NB4 (cell line): ENCODE measurements at regions not wholly inside any gene's neighbourhood (a gene's known extent, or its start where the extent isn't known, plus 50 kb on each side); places are given as distances from the start of the nearest gene placed in this dataset.
"Not testable (repeated sequence)": the region's sequence is repeated elsewhere in the genome, so short reads cannot be mapped to it uniquely, and the experiment has no call there.

Source experiments
- CTCF ChIP-seq: IDR thresholded peaks from one replicate; pipeline ENCODE4 v1.5.1; 2012; ENCODE audit warnings: low read depth, low read length
- MAX ChIP-seq: IDR thresholded peaks from 2 replicates; pipeline ENCODE4 v1.6.1; 2011; ENCODE audit warnings: low read depth, low read length
- POLR2A ChIP-seq: IDR thresholded peaks from 2 replicates; pipeline ENCODE4 v1.6.1; 2011; ENCODE audit warnings: mild to moderate bottlenecking; ENCODE audit not compliant: insufficient read length; ENCODE audit errors: extremely low read depth

- not testable (repeated sequence) for TF ChIP-seq CTCF, POLR2A, MAX
Observed at GRCh38 chr17:77562361-77562760, 396.1 kb upstream of the TNRC6C start.
